Uterus (tissue), 2 donors: ENCODE measurements at regions not wholly inside any gene's neighbourhood (a gene's known extent, or its start where the extent isn't known, plus 50 kb on each side); places are given as distances from the start of the nearest gene placed in this dataset.

ENCODE experiments used
- POLR2A ChIP-seq, 2 donors: fragments of 450-650 bp; IDR thresholded peaks; one replicate each; pipeline ENCODE4 v1.6.1; 2016; ENCODE audit warnings: antibody characterized with exemption in 2 of 2, mild to moderate bottlenecking in 1 of 2, moderate library complexity in 1 of 2
- TF ChIP-seq, protein P1 (sequence below), 4 experiments: fragments of 200-600 bp in 2 of 4; fragments of 450-650 bp in 2 of 4; sonication (generic) in 2 of 4; IDR thresholded peaks; one replicate each; pipeline ENCODE4 v1.5.1; 2016 to 2019; ENCODE audit warnings: antibody characterized with exemption in 4 of 4, mild to moderate bottlenecking in 2 of 4, moderate library complexity in 1 of 4

- TF ChIP-seq, protein P1, sequence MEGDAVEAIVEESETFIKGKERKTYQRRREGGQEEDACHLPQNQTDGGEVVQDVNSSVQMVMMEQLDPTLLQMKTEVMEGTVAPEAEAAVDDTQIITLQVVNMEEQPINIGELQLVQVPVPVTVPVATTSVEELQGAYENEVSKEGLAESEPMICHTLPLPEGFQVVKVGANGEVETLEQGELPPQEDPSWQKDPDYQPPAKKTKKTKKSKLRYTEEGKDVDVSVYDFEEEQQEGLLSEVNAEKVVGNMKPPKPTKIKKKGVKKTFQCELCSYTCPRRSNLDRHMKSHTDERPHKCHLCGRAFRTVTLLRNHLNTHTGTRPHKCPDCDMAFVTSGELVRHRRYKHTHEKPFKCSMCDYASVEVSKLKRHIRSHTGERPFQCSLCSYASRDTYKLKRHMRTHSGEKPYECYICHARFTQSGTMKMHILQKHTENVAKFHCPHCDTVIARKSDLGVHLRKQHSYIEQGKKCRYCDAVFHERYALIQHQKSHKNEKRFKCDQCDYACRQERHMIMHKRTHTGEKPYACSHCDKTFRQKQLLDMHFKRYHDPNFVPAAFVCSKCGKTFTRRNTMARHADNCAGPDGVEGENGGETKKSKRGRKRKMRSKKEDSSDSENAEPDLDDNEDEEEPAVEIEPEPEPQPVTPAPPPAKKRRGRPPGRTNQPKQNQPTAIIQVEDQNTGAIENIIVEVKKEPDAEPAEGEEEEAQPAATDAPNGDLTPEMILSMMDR (IDR thresholded peaks at IDR 0.05), result no peak
- TF ChIP-seq POLR2A (IDR thresholded peaks at IDR 0.05), result no peak
Observed at GRCh38 chr5:166083183-166083959, 2208.1 kb upstream of the WWC1 start.
